ENCODE measurements at regions not wholly inside any gene's neighbourhood (a gene's known extent, or its start where the extent isn't known, plus 50 kb on each side); places are given as distances from the start of the nearest gene placed in this dataset.

- H3K9me1 ChIP-seq (ENCODE audit: control insufficient read depth, insufficient read depth, low read length), result no peaks in the 10 kb centered on the region
- no peak for TF ChIP-seq SLC30A9 (CRISPR knock-in tag; IDR thresholded peaks at IDR 0.05)
- no peak for TF ChIP-seq SIRT6 (IDR thresholded peaks at IDR 0.05; ENCODE audit: low read depth, low read length)
- TF ChIP-seq, protein P1, sequence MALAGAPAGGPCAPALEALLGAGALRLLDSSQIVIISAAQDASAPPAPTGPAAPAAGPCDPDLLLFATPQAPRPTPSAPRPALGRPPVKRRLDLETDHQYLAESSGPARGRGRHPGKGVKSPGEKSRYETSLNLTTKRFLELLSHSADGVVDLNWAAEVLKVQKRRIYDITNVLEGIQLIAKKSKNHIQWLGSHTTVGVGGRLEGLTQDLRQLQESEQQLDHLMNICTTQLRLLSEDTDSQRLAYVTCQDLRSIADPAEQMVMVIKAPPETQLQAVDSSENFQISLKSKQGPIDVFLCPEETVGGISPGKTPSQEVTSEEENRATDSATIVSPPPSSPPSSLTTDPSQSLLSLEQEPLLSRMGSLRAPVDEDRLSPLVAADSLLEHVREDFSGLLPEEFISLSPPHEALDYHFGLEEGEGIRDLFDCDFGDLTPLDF (CRISPR knock-in tag; IDR thresholded peaks at IDR 0.05), result no peak
- TF ChIP-seq, protein P2, sequence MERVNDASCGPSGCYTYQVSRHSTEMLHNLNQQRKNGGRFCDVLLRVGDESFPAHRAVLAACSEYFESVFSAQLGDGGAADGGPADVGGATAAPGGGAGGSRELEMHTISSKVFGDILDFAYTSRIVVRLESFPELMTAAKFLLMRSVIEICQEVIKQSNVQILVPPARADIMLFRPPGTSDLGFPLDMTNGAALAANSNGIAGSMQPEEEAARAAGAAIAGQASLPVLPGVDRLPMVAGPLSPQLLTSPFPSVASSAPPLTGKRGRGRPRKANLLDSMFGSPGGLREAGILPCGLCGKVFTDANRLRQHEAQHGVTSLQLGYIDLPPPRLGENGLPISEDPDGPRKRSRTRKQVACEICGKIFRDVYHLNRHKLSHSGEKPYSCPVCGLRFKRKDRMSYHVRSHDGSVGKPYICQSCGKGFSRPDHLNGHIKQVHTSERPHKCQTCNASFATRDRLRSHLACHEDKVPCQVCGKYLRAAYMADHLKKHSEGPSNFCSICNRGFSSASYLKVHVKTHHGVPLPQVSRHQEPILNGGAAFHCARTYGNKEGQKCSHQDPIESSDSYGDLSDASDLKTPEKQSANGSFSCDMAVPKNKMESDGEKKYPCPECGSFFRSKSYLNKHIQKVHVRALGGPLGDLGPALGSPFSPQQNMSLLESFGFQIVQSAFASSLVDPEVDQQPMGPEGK (CRISPR knock-in tag; IDR thresholded peaks at IDR 0.05; ENCODE audit: borderline replicate concordance), result no peak
- TF ChIP-seq MCM2 (IDR thresholded peaks at IDR 0.05; ENCODE audit: low read depth), result no peak
- no peak for TF ChIP-seq ELK3 (CRISPR knock-in tag; IDR thresholded peaks at IDR 0.05)
- TF ChIP-seq, protein P3, sequence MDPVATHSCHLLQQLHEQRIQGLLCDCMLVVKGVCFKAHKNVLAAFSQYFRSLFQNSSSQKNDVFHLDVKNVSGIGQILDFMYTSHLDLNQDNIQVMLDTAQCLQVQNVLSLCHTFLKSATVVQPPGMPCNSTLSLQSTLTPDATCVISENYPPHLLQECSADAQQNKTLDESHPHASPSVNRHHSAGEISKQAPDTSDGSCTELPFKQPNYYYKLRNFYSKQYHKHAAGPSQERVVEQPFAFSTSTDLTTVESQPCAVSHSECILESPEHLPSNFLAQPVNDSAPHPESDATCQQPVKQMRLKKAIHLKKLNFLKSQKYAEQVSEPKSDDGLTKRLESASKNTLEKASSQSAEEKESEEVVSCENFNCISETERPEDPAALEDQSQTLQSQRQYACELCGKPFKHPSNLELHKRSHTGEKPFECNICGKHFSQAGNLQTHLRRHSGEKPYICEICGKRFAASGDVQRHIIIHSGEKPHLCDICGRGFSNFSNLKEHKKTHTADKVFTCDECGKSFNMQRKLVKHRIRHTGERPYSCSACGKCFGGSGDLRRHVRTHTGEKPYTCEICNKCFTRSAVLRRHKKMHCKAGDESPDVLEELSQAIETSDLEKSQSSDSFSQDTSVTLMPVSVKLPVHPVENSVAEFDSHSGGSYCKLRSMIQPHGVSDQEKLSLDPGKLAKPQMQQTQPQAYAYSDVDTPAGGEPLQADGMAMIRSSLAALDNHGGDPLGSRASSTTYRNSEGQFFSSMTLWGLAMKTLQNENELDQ (CRISPR knock-in tag; IDR thresholded peaks at IDR 0.05; ENCODE audit: borderline replicate concordance), result no peak
- TF ChIP-seq, protein P4, sequence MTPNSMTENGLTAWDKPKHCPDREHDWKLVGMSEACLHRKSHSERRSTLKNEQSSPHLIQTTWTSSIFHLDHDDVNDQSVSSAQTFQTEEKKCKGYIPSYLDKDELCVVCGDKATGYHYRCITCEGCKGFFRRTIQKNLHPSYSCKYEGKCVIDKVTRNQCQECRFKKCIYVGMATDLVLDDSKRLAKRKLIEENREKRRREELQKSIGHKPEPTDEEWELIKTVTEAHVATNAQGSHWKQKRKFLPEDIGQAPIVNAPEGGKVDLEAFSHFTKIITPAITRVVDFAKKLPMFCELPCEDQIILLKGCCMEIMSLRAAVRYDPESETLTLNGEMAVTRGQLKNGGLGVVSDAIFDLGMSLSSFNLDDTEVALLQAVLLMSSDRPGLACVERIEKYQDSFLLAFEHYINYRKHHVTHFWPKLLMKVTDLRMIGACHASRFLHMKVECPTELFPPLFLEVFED (CRISPR knock-in tag; conservative IDR thresholded peaks at IDR 0.05), result no peak
- TF ChIP-seq MYC (IDR thresholded peaks at IDR 0.05; ENCODE audit: low read depth, low read length), result no peak
- no peak for TF ChIP-seq MYC (CRISPR knock-in tag; IDR thresholded peaks at IDR 0.05; ENCODE audit: borderline replicate concordance, low read depth)
- TF ChIP-seq THRA (IDR thresholded peaks at IDR 0.05), result no peak
Observed at GRCh38 chr14:80054020-80054419, 157.3 kb downstream of the DIO2 start.

More at GRCh38 chr14:80054020-80054419, 157.3 kb downstream of the DIO2 start:
- CTCF ChIA-PET (ENCODE audit: low intra/inter-chr PET ratio), result no interaction called here
- no peak overlapping the region for H3K4me2 ChIP-seq (ENCODE audit: insufficient read depth, low read length)
- no peak for FAIRE-seq
- H3K9ac ChIP-seq (ENCODE audit: insufficient read depth in 1 of 2, low read depth in 2 of 2, low read length in 2 of 2), result no peak overlapping the region
- H2AFZ ChIP-seq (ENCODE audit: low read depth, low read length), result no peak overlapping the region
- H3K36me3 ChIP-seq (ENCODE audit: control insufficient read depth, insufficient read depth, low read length), result no peaks in the 10 kb centered on the region
- H3K27me3 ChIP-seq (ENCODE audit: control insufficient read depth in 2 of 2, insufficient read depth in 2 of 2, low read length in 2 of 2), result no peaks in the 10 kb centered on the region
- no peak overlapping the region for H3K4me3 ChIP-seq
- no peak for ATAC-seq
- no peak for DNase-seq (ENCODE audit: extremely low read depth in 1 of 4, low spot score in 3 of 4)
- H3K27ac ChIP-seq (ENCODE audit: extremely low read depth, low read depth, low read length), result no peak overlapping the region
- in situ Hi-C loops (cut with MboI), result no loop called here
- H3K9me3 ChIP-seq (replicated peaks; ENCODE audit: control insufficient read depth, insufficient read depth, low read depth, low read length), result no peaks in the 10 kb centered on the region
- WGBS (ENCODE audit: insufficient coverage, low coverage, missing lambda C conversion rate), result 0% methylated on average over 3 of the region's 3 CpGs
- no TSS peak for BruUV-seq (replicated peaks)
- intact Hi-C loops (cut with micrococcal nuclease), result loop anchor here (10.0 kb wide), 1 partner anchor 791 kb away; no protein-coding TSS in a partner anchor
- POLR2A ChIA-PET, result no interaction called here
- no peaks in the 10 kb centered on the region for H3K4me1 ChIP-seq (replicated peaks in 1 of 2; ENCODE audit: control insufficient read depth in 2 of 2, insufficient read depth in 2 of 2, low read length in 2 of 2)
- no peaks in the 10 kb centered on the region for H4K20me1 ChIP-seq (replicated peaks; ENCODE audit: control insufficient read depth, insufficient read depth, low read length)
- no peaks in the 10 kb centered on the region for H3K79me2 ChIP-seq (ENCODE audit: control insufficient read depth, insufficient read depth, low read length)
